Stimulated activated CD8-positive, alpha-beta memory T cell treated with anti-CD3 and anti-CD28 coated beads, Interleukin-4, amount 100 ng/mL, for 1 hour (primary cell): ENCODE measurements at regions not wholly inside any gene's neighbourhood (a gene's known extent, or its start where the extent isn't known, plus 50 kb on each side); places are given as distances from the start of the nearest gene placed in this dataset.
A peak's percentile ranks its signal among the peaks of the same experiment; 100 is the strongest.

ENCODE experiments used
- DNase-seq, 2 donors: peaks; one replicate each; pipeline ENCODE4 v3.0.0-alpha.2; 2020; ENCODE audit warnings: low read depth in 2 of 2, low spot score in 1 of 2

- DNase-seq: no peak
Measured at GRCh38 chr9:31078175-31078574, 1306.3 kb upstream of the ACO1 start.

GRCh38 chr9:31084350-31084749 is 1300.1 kb upstream of the ACO1 start:
- no peak for DNase-seq

- DNase-seq: no peak
Measured at GRCh38 chr9:31089549-31090221, 1294.8 kb upstream of the ACO1 start.

- no peak for DNase-seq
Measured at GRCh38 chr9:31100311-31100710, 1284.1 kb upstream of the ACO1 start.

- no peak for DNase-seq
Measured at GRCh38 chr9:31103836-31104235, 1280.6 kb upstream of the ACO1 start.

- no peak for DNase-seq
Measured at GRCh38 chr9:31104249-31104648, 1280.2 kb upstream of the ACO1 start.

- no peak for DNase-seq
Measured at GRCh38 chr9:31112491-31112890, 1272.0 kb upstream of the ACO1 start.

- DNase-seq: no peak
Measured at GRCh38 chr9:31114346-31114745, 1270.1 kb upstream of the ACO1 start.

GRCh38 chr9:31119890-31120454 is 1264.5 kb upstream of the ACO1 start:
- peak in 1 of 2 donors; percentile 6 for DNase-seq

- DNase-seq: no peak
Measured at GRCh38 chr9:31124389-31124788, 1260.1 kb upstream of the ACO1 start.

- no peak for DNase-seq
Measured at GRCh38 chr9:31135567-31135966, 1248.9 kb upstream of the ACO1 start.

GRCh38 chr9:31136524-31136923 is 1247.9 kb upstream of the ACO1 start:
- no peak for DNase-seq

GRCh38 chr9:31137176-31138160 is 1247.0 kb upstream of the ACO1 start:
- no peak for DNase-seq

GRCh38 chr9:31140316-31140715 is 1244.1 kb upstream of the ACO1 start:
- no peak for DNase-seq

- DNase-seq: no peak
Measured at GRCh38 chr9:31142456-31142855, 1242.0 kb upstream of the ACO1 start.

GRCh38 chr9:31144614-31145013 is 1239.8 kb upstream of the ACO1 start:
- no peak for DNase-seq

- DNase-seq: no peak
Measured at GRCh38 chr9:31146485-31147166, 1237.8 kb upstream of the ACO1 start.

- no peak for DNase-seq
Measured at GRCh38 chr9:31153250-31153840, 1231.1 kb upstream of the ACO1 start.

GRCh38 chr9:31166516-31166915 is 1217.9 kb upstream of the ACO1 start:
- no peak for DNase-seq

GRCh38 chr9:31168161-31168560 is 1216.3 kb upstream of the ACO1 start:
- DNase-seq: no peak

GRCh38 chr9:31174681-31175080 is 1209.8 kb upstream of the ACO1 start:
- DNase-seq: no peak
